Osteoblast (primary cell): ENCODE measurements at regions not wholly inside any gene's neighbourhood (a gene's known extent, or its start where the extent isn't known, plus 50 kb on each side); places are given as distances from the start of the nearest gene placed in this dataset.

Experiments
- DNase-seq: peaks from one replicate; pipeline ENCODE4 v3.0.0; 2011; ENCODE audit warnings: low spot score, mixed read lengths; ENCODE audit not compliant: insufficient read length; ENCODE audit errors: missing footprints
- H2AFZ ChIP-seq: 2 replicates; pipeline ENCODE4 v1.6.0; 2011; ENCODE audit warnings: mild to moderate bottlenecking, low read length
- H3K27ac ChIP-seq: 2 replicates; pipeline ENCODE4 v1.5.1; 2011; ENCODE audit warnings: mild to moderate bottlenecking, low read depth, low read length, moderate library complexity
- H3K27me3 ChIP-seq: 2 replicates; pipeline ENCODE4 v1.6.0; 2012; ENCODE audit warnings: mild to moderate bottlenecking, control low read depth, inconsistent platforms, low read length, moderate library complexity; ENCODE audit not compliant: insufficient read depth
- H3K36me3 ChIP-seq: 2 replicates; pipeline ENCODE4 v1.5.1; 2011; ENCODE audit warnings: mild to moderate bottlenecking, low read length, control low read depth, moderate library complexity; ENCODE audit not compliant: insufficient read depth
- H3K4me1 ChIP-seq: 2 replicates; pipeline ENCODE4 v1.5.1; 2011; ENCODE audit warnings: mild to moderate bottlenecking, low read length, control low read depth, moderate library complexity; ENCODE audit not compliant: insufficient read depth
- H3K4me2 ChIP-seq: 2 replicates; pipeline ENCODE4 v1.6.0; 2011; ENCODE audit warnings: mild to moderate bottlenecking, low read length; ENCODE audit not compliant: insufficient read depth
- H3K4me3 ChIP-seq: fragments of 200-600 bp; sonication (generic); 3 replicates; pipeline ENCODE4 v1.5.1; 2012; ENCODE audit warnings: mild to moderate bottlenecking, low read length, inconsistent platforms; ENCODE audit not compliant: insufficient read depth
- H3K79me2 ChIP-seq: 2 replicates; pipeline ENCODE4 v1.6.0; 2012; ENCODE audit warnings: mild to moderate bottlenecking, low read length, control low read depth, inconsistent platforms; ENCODE audit not compliant: insufficient read depth
- H3K9me3 ChIP-seq: 2 replicates; pipeline ENCODE4 v1.5.1; 2011; ENCODE audit warnings: low read depth, low read length, control low read depth
- H4K20me1 ChIP-seq: 2 replicates; pipeline ENCODE4 v1.6.0; 2012; ENCODE audit warnings: mild to moderate bottlenecking, low read length, control low read depth; ENCODE audit not compliant: insufficient read depth
- CTCF ChIP-seq: IDR thresholded peaks from 2 replicates; pipeline ENCODE4 v1.5.1; 2011; ENCODE audit warnings: mild to moderate bottlenecking, low read depth, low read length, moderate library complexity; ENCODE audit errors: extremely low read depth

DNA sequence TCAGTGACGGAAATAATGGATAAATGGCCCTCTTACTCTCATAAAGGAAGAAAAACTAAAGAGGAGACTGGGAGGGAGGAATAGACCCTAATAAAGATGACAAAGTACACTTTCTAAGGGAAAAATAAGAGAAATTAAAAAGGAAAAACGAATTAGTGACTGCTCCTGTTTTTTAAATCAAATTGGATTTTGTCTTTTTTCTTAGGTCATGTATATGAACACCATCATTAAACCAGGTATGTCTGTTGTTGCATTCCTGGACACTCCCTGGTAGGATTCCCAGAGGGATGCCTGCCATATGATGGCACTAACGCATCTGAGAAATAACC, 59.4 kb upstream of the BTN3A2 start:
- H3K4me1 ChIP-seq: peaks cover 13% of the 10 kb centered on the region
- H3K4me3 ChIP-seq: no peak overlapping the region
- H3K4me2 ChIP-seq: peak overlapping the region; percentile 68
- no peaks in the 10 kb centered on the region for H4K20me1 ChIP-seq
- no peak for DNase-seq
- H3K36me3 ChIP-seq: no peaks in the 10 kb centered on the region
- no peak overlapping the region for H2AFZ ChIP-seq
- H3K27me3 ChIP-seq: no peaks in the 10 kb centered on the region
- no peaks in the 10 kb centered on the region for H3K9me3 ChIP-seq
- no peak for TF ChIP-seq CTCF
- H3K27ac ChIP-seq: no peak overlapping the region
- H3K79me2 ChIP-seq: no peaks in the 10 kb centered on the region

GRCh38 chr6:26306232-26306631, 58.8 kb upstream of the BTN3A2 start:
- no peak for TF ChIP-seq CTCF
- peaks cover 16% of the 10 kb centered on the region for H3K4me1 ChIP-seq
- H2AFZ ChIP-seq: no peak overlapping the region
- no peaks in the 10 kb centered on the region for H3K27me3 ChIP-seq
- H3K79me2 ChIP-seq: no peaks in the 10 kb centered on the region
- no peak overlapping the region for H3K4me2 ChIP-seq
- H4K20me1 ChIP-seq: no peaks in the 10 kb centered on the region
- H3K9me3 ChIP-seq: no peaks in the 10 kb centered on the region
- H3K36me3 ChIP-seq: no peaks in the 10 kb centered on the region
- DNase-seq: no peak
- no peak overlapping the region for H3K4me3 ChIP-seq
- H3K27ac ChIP-seq: no peak overlapping the region

DNA sequence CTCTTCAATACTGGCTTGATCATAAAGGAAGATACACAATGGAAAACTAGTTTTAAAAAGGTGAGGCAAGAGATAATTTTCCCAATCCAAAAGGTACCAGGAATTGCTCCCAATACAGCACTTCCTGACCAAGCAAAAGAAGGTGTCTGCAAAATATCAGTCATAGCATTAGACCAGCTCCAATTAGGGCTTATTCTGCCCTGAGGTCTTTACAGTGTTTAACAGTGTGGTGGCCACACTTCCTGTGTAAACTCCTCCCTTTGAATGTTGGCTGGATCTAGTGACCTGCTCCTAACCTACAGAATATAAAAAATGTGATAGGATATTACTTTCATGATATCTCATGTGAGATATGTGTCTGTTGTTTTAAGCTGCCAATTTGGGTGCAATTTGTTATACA, 57.1 kb upstream of the BTN3A2 start:
- DNase-seq: no peak
- no peak for TF ChIP-seq CTCF
- H2AFZ ChIP-seq: no peak overlapping the region

DNA sequence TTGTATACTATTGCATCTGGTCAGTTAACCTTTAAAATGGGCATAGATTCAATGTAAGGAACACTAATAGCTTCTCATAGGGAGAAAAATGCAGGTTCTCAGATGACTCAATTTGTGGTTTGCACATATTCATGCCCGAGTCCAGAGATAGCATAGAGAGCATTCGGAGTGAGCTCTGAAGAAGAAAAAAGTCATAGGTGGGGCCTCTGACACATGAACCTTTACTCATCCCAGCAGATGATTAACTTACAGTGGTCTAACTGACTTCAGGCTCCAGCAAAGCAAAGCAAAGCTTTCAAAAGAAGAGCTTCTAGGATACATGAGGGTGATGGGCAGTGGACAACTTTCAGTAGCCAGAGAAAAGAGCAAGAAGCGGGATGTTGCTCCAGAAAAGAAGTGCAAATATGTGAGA, 55.3 kb upstream of the BTN3A2 start:
- Histone ChIP-seq H3K4me2 (peak overlapping the region; percentile 83), H3K27me3 (no peaks in the 10 kb centered on the region), H3K9me3 (no peaks in the 10 kb centered on the region), H3K79me2 (no peaks in the 10 kb centered on the region), H3K36me3 (no peaks in the 10 kb centered on the region), H4K20me1 (no peaks in the 10 kb centered on the region), H3K4me1 (peaks cover 19% of the 10 kb centered on the region), H2AFZ (no peak overlapping the region), H3K27ac (peak overlapping the region; percentile 65), H3K4me3 (no peak overlapping the region)
- no peak for DNase-seq
- no peak for TF ChIP-seq CTCF

More for the DNA sequence above, 57.1 kb upstream of the BTN3A2 start:
- no peaks in the 10 kb centered on the region for H3K27me3 ChIP-seq
- H3K4me2 ChIP-seq: no peak overlapping the region
- H3K27ac ChIP-seq: no peak overlapping the region
- no peaks in the 10 kb centered on the region for H3K36me3 ChIP-seq
- no peaks in the 10 kb centered on the region for H3K9me3 ChIP-seq
- no peaks in the 10 kb centered on the region for H3K79me2 ChIP-seq
- peaks cover 19% of the 10 kb centered on the region for H3K4me1 ChIP-seq
- H4K20me1 ChIP-seq: no peaks in the 10 kb centered on the region
- no peak overlapping the region for H3K4me3 ChIP-seq
